ENCODE measurements at regions not wholly inside any gene's neighbourhood (a gene's known extent, or its start where the extent isn't known, plus 50 kb on each side); places are given as distances from the start of the nearest gene placed in this dataset.

GRCh38 chr2:18762667-18763066 is 173.3 kb upstream of the NT5C1B start (continued):
- TF ChIP-seq TSHZ1 (tag by site-specific recombination; IDR thresholded peaks at IDR 0.05; ENCODE audit: borderline replicate concordance) = no peak
- peak; percentile 47 for TF ChIP-seq ZXDB (tag by site-specific recombination; IDR thresholded peaks at IDR 0.05)
- TF ChIP-seq OSR2 (tag by site-specific recombination; IDR thresholded peaks at IDR 0.05) = peak; percentile 44; the same call in 1 of the 2 replicates
- TF ChIP-seq OVOL3 (tag by site-specific recombination; IDR thresholded peaks at IDR 0.05) = peak; percentile 91
- TF ChIP-seq ZNF600 (tag by site-specific recombination; IDR thresholded peaks at IDR 0.05) = no peak
- no peak for TF ChIP-seq ZNF664 (tag by site-specific recombination; IDR thresholded peaks at IDR 0.05)
- no peak for TF ChIP-seq ZNF776 (tag by site-specific recombination; IDR thresholded peaks at IDR 0.05; ENCODE audit: borderline replicate concordance)
- 0 out of 2 replicates have a peak, but pooled peaks have one; percentile 47 for TF ChIP-seq ZNF561 (tag by site-specific recombination; IDR thresholded peaks at IDR 0.05; ENCODE audit: borderline replicate concordance)
- TF ChIP-seq ZNF830 (tag by site-specific recombination; IDR thresholded peaks at IDR 0.05; ENCODE audit: low read depth) = no peak
- TF ChIP-seq ZNF114 (tag by site-specific recombination; IDR thresholded peaks at IDR 0.05) = no peak
- no peak for TF ChIP-seq GLIS2 (tag by site-specific recombination; IDR thresholded peaks at IDR 0.05)
- TF ChIP-seq GLI4 (tag by site-specific recombination; IDR thresholded peaks at IDR 0.05) = no peak
- no peak for TF ChIP-seq ZNF658 (tag by site-specific recombination; IDR thresholded peaks at IDR 0.05)
- TF ChIP-seq ZNF513 (tag by site-specific recombination; IDR thresholded peaks at IDR 0.05) = no peak
- peak; percentile 79; the same call in 1 of the 2 replicates for TF ChIP-seq ZBTB44 (tag by site-specific recombination; IDR thresholded peaks at IDR 0.05)
- no peak for TF ChIP-seq ZNF639 (tag by site-specific recombination; IDR thresholded peaks at IDR 0.05)
- TF ChIP-seq ZSCAN30 (tag by site-specific recombination; IDR thresholded peaks at IDR 0.05) = no peak
- TF ChIP-seq GFI1B (tag by site-specific recombination; IDR thresholded peaks at IDR 0.05) = 0 out of 2 replicates have a peak, but pooled peaks have one; percentile 14
- no peak for TF ChIP-seq SALL2 (tag by site-specific recombination; IDR thresholded peaks at IDR 0.05; ENCODE audit: borderline replicate concordance)
- no peak for TF ChIP-seq SP7 (tag by site-specific recombination; IDR thresholded peaks at IDR 0.05)
- no peak for TF ChIP-seq ZNF211 (tag by site-specific recombination; IDR thresholded peaks at IDR 0.05; ENCODE audit: low read depth)
- TF ChIP-seq ZNF529 (tag by site-specific recombination; IDR thresholded peaks at IDR 0.05; ENCODE audit: insufficient replicate concordance) = no peak
- peak; percentile 66 for TF ChIP-seq PRDM6 (tag by site-specific recombination; IDR thresholded peaks at IDR 0.05)
- TF ChIP-seq CTCF (tag by site-specific recombination; IDR thresholded peaks at IDR 0.05) = no peak
- no peak for TF ChIP-seq ZNF121 (tag by site-specific recombination; IDR thresholded peaks at IDR 0.05)
- no peak for TF ChIP-seq ZNF404 (tag by site-specific recombination; IDR thresholded peaks at IDR 0.05)
- TF ChIP-seq ZBTB6 (tag by site-specific recombination; IDR thresholded peaks at IDR 0.05) = no peak

Measured in HEK293 (cell line).